ENCODE measurements at regions not wholly inside any gene's neighbourhood (a gene's known extent, or its start where the extent isn't known, plus 50 kb on each side); places are given as distances from the start of the nearest gene placed in this dataset.

GRCh38 chr1:114037631-114037890, 58.3 kb downstream of the OLFML3 start:
- H3K4me2 ChIP-seq (replicated peaks; ENCODE audit: extremely low read depth, low read length, poor library complexity, severe bottlenecking) = no peak overlapping the region
- no CpG with 5 or more reads among the region's 2 CpGs for WGBS (ENCODE audit: insufficient coverage)
- H3K4me1 Mint-ChIP-seq = peaks cover 54% of the 10 kb centered on the region
- no peak overlapping the region for H3K27ac Mint-ChIP-seq
- no peak for TF ChIP-seq CTCF (IDR thresholded peaks at IDR 0.05)
- peaks cover 60 to 65% of the 10 kb centered on the region in 2 donors for H3K4me1 ChIP-seq (ENCODE audit: control insufficient read depth in 1 of 2, insufficient read depth in 2 of 2, low read length in 2 of 2)
- H4K20me1 ChIP-seq (ENCODE audit: insufficient read depth, low read length) = no peaks in the 10 kb centered on the region
- no peak overlapping the region for H3K27ac ChIP-seq (ENCODE audit: low read depth in 1 of 2, low read length in 2 of 2)
- H3K36me3 ChIP-seq (replicated peaks in 1 of 2; ENCODE audit: control insufficient read depth in 1 of 2, insufficient read depth in 2 of 2, low read length in 2 of 2) = no peaks in the 10 kb centered on the region
- H3K79me2 ChIP-seq (ENCODE audit: insufficient read depth, low read length) = no peaks in the 10 kb centered on the region
- no peak overlapping the region for H3K4me3 ChIP-seq (replicated peaks in 1 of 3; ENCODE audit: low read depth in 2 of 3, low read length in 3 of 3)
- no peaks in the 10 kb centered on the region for H3K36me3 Mint-ChIP-seq
- no peaks in the 10 kb centered on the region for H3K27me3 Mint-ChIP-seq (ENCODE audit: low read depth in 3 of 3)
- H3K9ac ChIP-seq (ENCODE audit: insufficient read depth, low read length, poor library complexity, severe bottlenecking) = no peak overlapping the region
- H3K4me3 Mint-ChIP-seq = no peak overlapping the region
- no peaks in the 10 kb centered on the region for H3K9me3 ChIP-seq (replicated peaks in 1 of 2; ENCODE audit: control insufficient read depth in 1 of 2, insufficient read depth in 1 of 2, low read length in 2 of 2)
- intact Hi-C loops (cut with micrococcal nuclease) = no loop called here
- no peak overlapping the region for H2AFZ ChIP-seq (ENCODE audit: insufficient read depth, low read depth, low read length, poor library complexity, severe bottlenecking)
- DNase-seq = no peak
- no peaks in the 10 kb centered on the region for H3K27me3 ChIP-seq (ENCODE audit: control insufficient read depth in 2 of 2, insufficient read depth in 2 of 2, low read length in 2 of 2)
- H3K9me3 Mint-ChIP-seq = peaks cover 0 to 2% (median 0%) of the 10 kb centered on the region in 7 donors

- H4K20me1 ChIP-seq (ENCODE audit: insufficient read depth, low read length) = no peaks in the 10 kb centered on the region
- Mint-ChIP-seq H3K4me3 (no peak overlapping the region), H3K9me3 (peaks cover 0 to 2% (median 0%) of the 10 kb centered on the region in 7 donors), H3K4me1 (peaks cover 54% of the 10 kb centered on the region), H3K27me3 (ENCODE audit: low read depth in 3 of 3) (no peaks in the 10 kb centered on the region), H3K27ac (no peak overlapping the region), H3K36me3 (no peaks in the 10 kb centered on the region)
- H3K4me2 ChIP-seq (replicated peaks; ENCODE audit: extremely low read depth, low read length, poor library complexity, severe bottlenecking) = no peak overlapping the region
- no peak overlapping the region for H3K9ac ChIP-seq (ENCODE audit: insufficient read depth, low read length, poor library complexity, severe bottlenecking)
- H3K79me2 ChIP-seq (ENCODE audit: insufficient read depth, low read length) = no peaks in the 10 kb centered on the region
- DNase-seq = no peak
- H3K4me1 ChIP-seq (ENCODE audit: control insufficient read depth in 1 of 2, insufficient read depth in 2 of 2, low read length in 2 of 2) = peaks cover 55 to 58% of the 10 kb centered on the region in 2 donors
- H2AFZ ChIP-seq (ENCODE audit: insufficient read depth, low read depth, low read length, poor library complexity, severe bottlenecking) = no peak overlapping the region
- TF ChIP-seq CTCF (IDR thresholded peaks at IDR 0.05) = no peak
- no peaks in the 10 kb centered on the region for H3K27me3 ChIP-seq (ENCODE audit: control insufficient read depth in 2 of 2, insufficient read depth in 2 of 2, low read length in 2 of 2)
- H3K9me3 ChIP-seq (replicated peaks in 1 of 2; ENCODE audit: control insufficient read depth in 1 of 2, insufficient read depth in 1 of 2, low read length in 2 of 2) = no peaks in the 10 kb centered on the region
- H3K27ac ChIP-seq (ENCODE audit: low read depth in 1 of 2, low read length in 2 of 2) = no peak overlapping the region
- intact Hi-C loops (cut with micrococcal nuclease) = no loop called here
- WGBS (ENCODE audit: insufficient coverage) = 100% methylated on average over 1 of the region's 3 CpGs
- no peaks in the 10 kb centered on the region for H3K36me3 ChIP-seq (replicated peaks in 1 of 2; ENCODE audit: control insufficient read depth in 1 of 2, insufficient read depth in 2 of 2, low read length in 2 of 2)
- no peak overlapping the region for H3K4me3 ChIP-seq (replicated peaks in 1 of 3; ENCODE audit: low read depth in 2 of 3, low read length in 3 of 3)
These were observed 58.9 kb downstream of the OLFML3 start for GRCh38 chr1:114037962-114038816.
